ENCODE measurements at regions not wholly inside any gene's neighbourhood (a gene's known extent, or its start where the extent isn't known, plus 50 kb on each side); places are given as distances from the start of the nearest gene placed in this dataset.

GRCh38 chr11:80726236-80726635, 1285.4 kb upstream of the TENM4 start:
- Histone ChIP-seq H3K9me3 (no peaks in the 10 kb centered on the region), H3K4me3 (no peak overlapping the region), H3K36me3 (no peaks in the 10 kb centered on the region), H3K27me3 (no peaks in the 10 kb centered on the region), H3K27ac (no peak overlapping the region), H3K4me1 (no peaks in the 10 kb centered on the region)
- intact Hi-C loops (cut with DNase I) = no loop called here
- TF ChIP-seq POLR2A (IDR thresholded peaks at IDR 0.05) (no peak), POLR2AphosphoS5 (IDR thresholded peaks at IDR 0.05) (no peak), CTCF (IDR thresholded peaks at IDR 0.05) (no peak), EP300 (IDR thresholded peaks at IDR 0.05) (no peak)
- no peak for DNase-seq

- intact Hi-C loops (cut with DNase I) = no loop called here
- H3K36me3 ChIP-seq = no peaks in the 10 kb centered on the region
- TF ChIP-seq EP300 (IDR thresholded peaks at IDR 0.05) = no peak
- TF ChIP-seq POLR2AphosphoS5 (IDR thresholded peaks at IDR 0.05) = no peak
- TF ChIP-seq CTCF (IDR thresholded peaks at IDR 0.05) = no peak
- no peak for TF ChIP-seq POLR2A (IDR thresholded peaks at IDR 0.05)
- no peaks in the 10 kb centered on the region for H3K9me3 ChIP-seq
- no peaks in the 10 kb centered on the region for H3K4me1 ChIP-seq
- H3K4me3 ChIP-seq = no peak overlapping the region
- H3K27ac ChIP-seq = no peak overlapping the region
- no peaks in the 10 kb centered on the region for H3K27me3 ChIP-seq
- DNase-seq = no peak
- WGBS, 2 donors = 61 to 65% methylated on average over 2 of the region's 2 CpGs
Measured at GRCh38 chr11:80724366-80724765, 1283.5 kb upstream of the TENM4 start.

- DNase-seq = no peak
- H3K27ac ChIP-seq = no peak overlapping the region
- no peaks in the 10 kb centered on the region for H3K4me1 ChIP-seq
- no peaks in the 10 kb centered on the region for H3K9me3 ChIP-seq
- no peaks in the 10 kb centered on the region for H3K27me3 ChIP-seq
- WGBS, 2 donors = 88 to 94% methylated on average over 1 of the region's 1 CpG
- intact Hi-C loops (cut with DNase I) = no loop called here
- H3K36me3 ChIP-seq = no peaks in the 10 kb centered on the region
- TF ChIP-seq POLR2A (IDR thresholded peaks at IDR 0.05) (no peak), EP300 (IDR thresholded peaks at IDR 0.05) (no peak), POLR2AphosphoS5 (IDR thresholded peaks at IDR 0.05) (no peak), CTCF (IDR thresholded peaks at IDR 0.05) (no peak)
- no peak overlapping the region for H3K4me3 ChIP-seq
Measured at GRCh38 chr11:80722629-80723028, 1281.8 kb upstream of the TENM4 start.

- H3K4me1 ChIP-seq = no peaks in the 10 kb centered on the region
- TF ChIP-seq POLR2A (IDR thresholded peaks at IDR 0.05) (no peak), CTCF (IDR thresholded peaks at IDR 0.05) (no peak), POLR2AphosphoS5 (IDR thresholded peaks at IDR 0.05) (no peak), EP300 (IDR thresholded peaks at IDR 0.05) (no peak)
- no peaks in the 10 kb centered on the region for H3K36me3 ChIP-seq
- no peak for DNase-seq
- intact Hi-C loops (cut with DNase I) = no loop called here
- no peaks in the 10 kb centered on the region for H3K27me3 ChIP-seq
- H3K4me3 ChIP-seq = no peak overlapping the region
- H3K27ac ChIP-seq = no peak overlapping the region
- H3K9me3 ChIP-seq = no peaks in the 10 kb centered on the region
- WGBS, 2 donors = 61 to 75% methylated on average over 4 of the region's 4 CpGs
Measured at GRCh38 chr11:80720295-80720694, 1279.5 kb upstream of the TENM4 start.

GRCh38 chr11:80719292-80719646, 1278.4 kb upstream of the TENM4 start:
- intact Hi-C loops (cut with DNase I) = no loop called here
- no peaks in the 10 kb centered on the region for H3K4me1 ChIP-seq
- no peak for DNase-seq
- H3K27me3 ChIP-seq = no peaks in the 10 kb centered on the region
- TF ChIP-seq CTCF (IDR thresholded peaks at IDR 0.05) = no peak
- no peak for TF ChIP-seq POLR2A (IDR thresholded peaks at IDR 0.05)
- TF ChIP-seq EP300 (IDR thresholded peaks at IDR 0.05) = no peak
- no peak for TF ChIP-seq POLR2AphosphoS5 (IDR thresholded peaks at IDR 0.05)
- H3K9me3 ChIP-seq = no peaks in the 10 kb centered on the region
- H3K27ac ChIP-seq = no peak overlapping the region
- H3K36me3 ChIP-seq = no peaks in the 10 kb centered on the region
- no peak overlapping the region for H3K4me3 ChIP-seq

Measured in sigmoid colon (tissue), 6 donors.